Neuronal stem cell (in vitro differentiated cells): ENCODE measurements at regions not wholly inside any gene's neighbourhood (a gene's known extent, or its start where the extent isn't known, plus 50 kb on each side); places are given as distances from the start of the nearest gene placed in this dataset.
A peak's percentile ranks its signal among the peaks of the same experiment; 100 is the strongest.

Experiments
- DNase-seq: peaks from one replicate; pipeline ENCODE4 v3.0.0-alpha.2; 2013; ENCODE audit warnings: low spot score
- H2AFZ ChIP-seq: one replicate; pipeline ENCODE4 v1.6.1; 2013; ENCODE audit warnings: mild to moderate bottlenecking, low read length, inconsistent platforms
- H2AK5ac ChIP-seq: 2 replicates; pipeline ENCODE4 v1.6.1; 2013; ENCODE audit warnings: low read depth, mild to moderate bottlenecking, inconsistent platforms, low read length, moderate library complexity, mixed read lengths
- H2BK120ac ChIP-seq: 2 replicates; pipeline ENCODE4 v1.6.1; 2013; ENCODE audit warnings: low read depth, mild to moderate bottlenecking, inconsistent platforms, low read length, moderate library complexity, mixed read lengths
- H2BK12ac ChIP-seq: one replicate; pipeline ENCODE4 v1.6.1; 2013; ENCODE audit warnings: low read length, inconsistent platforms
- H2BK15ac ChIP-seq: 2 replicates; pipeline ENCODE4 v1.6.1; 2013; ENCODE audit warnings: mild to moderate bottlenecking, low read length, inconsistent platforms, mixed read lengths
- H2BK5ac ChIP-seq: one replicate; pipeline ENCODE4 v1.6.1; 2013; ENCODE audit warnings: inconsistent platforms, mild to moderate bottlenecking, low read length, moderate library complexity
- H3K14ac ChIP-seq: one replicate; pipeline ENCODE4 v1.6.1; 2013; ENCODE audit warnings: low read length, inconsistent platforms
- H3K18ac ChIP-seq: 2 replicates; pipeline ENCODE4 v1.6.1; 2013; ENCODE audit warnings: low read length, inconsistent platforms
- H3K23ac ChIP-seq: 2 replicates; pipeline ENCODE4 v1.6.1; 2013; ENCODE audit warnings: low read depth, mild to moderate bottlenecking, mixed read lengths, low read length, inconsistent platforms; ENCODE audit not compliant: poor library complexity
- H3K27ac ChIP-seq: replicated peaks from 3 replicates; pipeline ENCODE4 v1.5.1; 2013; ENCODE audit warnings: low read length, inconsistent platforms
- H3K27me3 ChIP-seq, 3 experiments: 2 replicates each; pipeline ENCODE4 v1.6.1; 2013; ENCODE audit warnings: low read length in 3 of 3, mild to moderate bottlenecking in 2 of 3, inconsistent platforms in 1 of 3, low read depth in 1 of 3, mixed read lengths in 1 of 3, moderate library complexity in 1 of 3; ENCODE audit not compliant: control insufficient read depth in 3 of 3, insufficient read depth in 3 of 3
- H3K36me3 ChIP-seq, 2 donors: replicated peaks in 1 of 2; 2 replicates each; pipeline ENCODE4 v1.6.1; 2013; ENCODE audit warnings: low read length in 2 of 2; ENCODE audit not compliant: control insufficient read depth in 2 of 2, insufficient read depth in 2 of 2
- H3K4ac ChIP-seq: 2 replicates; pipeline ENCODE4 v1.6.1; 2013; ENCODE audit warnings: inconsistent platforms, mild to moderate bottlenecking, low read length, moderate library complexity
- H3K4me1 ChIP-seq, 2 donors: 1 replicate in 1 of 2; 2 replicates in 1 of 2; pipeline ENCODE4 v1.6.1; 2013; ENCODE audit warnings: low read length in 2 of 2, low read depth in 1 of 2; ENCODE audit not compliant: control insufficient read depth in 2 of 2, insufficient read depth in 1 of 2
- H3K4me2 ChIP-seq: one replicate; pipeline ENCODE4 v1.6.1; 2013; ENCODE audit warnings: mild to moderate bottlenecking, low read length, inconsistent platforms; ENCODE audit not compliant: insufficient read depth, poor library complexity, severe bottlenecking
- H3K4me3 ChIP-seq, 2 donors: 2 replicates each; pipeline ENCODE4 v1.5.1; 2013; ENCODE audit warnings: low read length in 2 of 2, mild to moderate bottlenecking in 2 of 2, inconsistent platforms in 1 of 2, moderate library complexity in 1 of 2
- H3K79me1 ChIP-seq: one replicate; pipeline ENCODE4 v1.6.1; 2013; ENCODE audit warnings: low read depth, mild to moderate bottlenecking, inconsistent platforms, low read length, moderate library complexity
- H3K9ac ChIP-seq: one replicate; pipeline ENCODE4 v1.6.1; 2013; ENCODE audit warnings: mild to moderate bottlenecking, low read depth, low read length, inconsistent platforms; ENCODE audit not compliant: poor library complexity
- H3K9me3 ChIP-seq, 2 donors: replicated peaks in 1 of 2; 2 replicates each; pipeline versions ENCODE3 to v1.6.1; 2013; ENCODE audit warnings: low read length in 2 of 2, mild to moderate bottlenecking in 2 of 2, inconsistent platforms in 1 of 2, low read depth in 1 of 2, mixed read lengths in 1 of 2, moderate library complexity in 1 of 2; ENCODE audit not compliant: control insufficient read depth in 2 of 2, insufficient read depth in 1 of 2
- H4K8ac ChIP-seq: one replicate; pipeline ENCODE4 v1.6.1; 2013; ENCODE audit warnings: low read depth, mild to moderate bottlenecking, inconsistent platforms, low read length, moderate library complexity
- H4K91ac ChIP-seq: one replicate; pipeline ENCODE4 v1.6.1; 2013; ENCODE audit warnings: low read length, low read depth, mild to moderate bottlenecking, inconsistent platforms; ENCODE audit not compliant: poor library complexity
- WGBS, 2 donors: extraction: QIAGEN DNeasy Blood & Tissue Kit; methylation state at CpG; one replicate each; pipeline ENCODE4 v1.1.7; 2013; ENCODE audit warnings: missing lambda C conversion rate in 2 of 2, mixed read lengths in 1 of 2; ENCODE audit not compliant: insufficient read length in 2 of 2, insufficient replicate concordance in 1 of 2; ENCODE audit errors: extremely low coverage in 2 of 2; 5-methylcytosine and 5-hydroxymethylcytosine counted together

GRCh38 chr14:84401631-84402030 is 1128.3 kb upstream of the FLRT2 start:
- H3K4me3 ChIP-seq = no peak overlapping the region
- WGBS, 2 donors = no CpG with 5 or more reads among the region's 3 CpGs

GRCh38 chr14:84403585-84403984 is 1126.4 kb upstream of the FLRT2 start:
- peaks cover 0 to 3% of the 10 kb centered on the region in 2 donors for H3K4me1 ChIP-seq
- no peak overlapping the region for H3K4ac ChIP-seq
- peak; percentile 65 for DNase-seq
- no peak overlapping the region for H2BK12ac ChIP-seq
- H3K23ac ChIP-seq = no peak overlapping the region
- H3K27ac ChIP-seq = peak overlapping the region; percentile 86
- H3K4me3 ChIP-seq = no peak overlapping the region
- no peak overlapping the region for H3K9ac ChIP-seq
- H3K14ac ChIP-seq = no peak overlapping the region
- no peak overlapping the region for H4K91ac ChIP-seq
- H3K27me3 ChIP-seq = no peaks in the 10 kb centered on the region
- H3K36me3 ChIP-seq = no peaks in the 10 kb centered on the region
- H3K79me1 ChIP-seq = no peaks in the 10 kb centered on the region
- H2BK5ac ChIP-seq = no peak overlapping the region
- H2BK15ac ChIP-seq = no peak overlapping the region
- WGBS, 2 donors = no CpG with 5 or more reads among the region's 2 CpGs
- no peak overlapping the region for H3K18ac ChIP-seq
- no peak overlapping the region for H2BK120ac ChIP-seq
- H2AFZ ChIP-seq = no peak overlapping the region
- H3K4me2 ChIP-seq = no peak overlapping the region
- H2AK5ac ChIP-seq = no peak overlapping the region
- no peak overlapping the region for H4K8ac ChIP-seq
- H3K9me3 ChIP-seq = no peaks in the 10 kb centered on the region

More at GRCh38 chr14:84401631-84402030, 1128.3 kb upstream of the FLRT2 start:
- DNase-seq = no peak
- no peaks in the 10 kb centered on the region for H3K9me3 ChIP-seq
- H3K18ac ChIP-seq = no peak overlapping the region
- no peak overlapping the region for H3K4me2 ChIP-seq
- H2BK5ac ChIP-seq = no peak overlapping the region
- H3K23ac ChIP-seq = no peak overlapping the region
- no peaks in the 10 kb centered on the region for H3K36me3 ChIP-seq
- no peak overlapping the region for H3K4ac ChIP-seq
- no peak overlapping the region for H4K8ac ChIP-seq
- no peak overlapping the region for H4K91ac ChIP-seq
- no peak overlapping the region for H3K9ac ChIP-seq
- H2BK12ac ChIP-seq = no peak overlapping the region
- H3K4me1 ChIP-seq = peaks cover 0 to 3% of the 10 kb centered on the region in 2 donors
- H2BK120ac ChIP-seq = no peak overlapping the region
- H2AK5ac ChIP-seq = no peak overlapping the region
- no peaks in the 10 kb centered on the region for H3K79me1 ChIP-seq
- H3K27ac ChIP-seq = no peak overlapping the region
- no peak overlapping the region for H2BK15ac ChIP-seq
- H3K14ac ChIP-seq = no peak overlapping the region
- H2AFZ ChIP-seq = no peak overlapping the region
- no peaks in the 10 kb centered on the region for H3K27me3 ChIP-seq

GRCh38 chr14:84404246-84404645 is 1125.7 kb upstream of the FLRT2 start:
- no peaks in the 10 kb centered on the region for H3K36me3 ChIP-seq
- H2BK15ac ChIP-seq = no peak overlapping the region
- WGBS, 2 donors = no CpG with 5 or more reads among the region's 3 CpGs
- no peaks in the 10 kb centered on the region for H3K79me1 ChIP-seq
- no peaks in the 10 kb centered on the region for H3K27me3 ChIP-seq
- no peak overlapping the region for H3K14ac ChIP-seq
- no peak overlapping the region for H2BK120ac ChIP-seq
- H4K8ac ChIP-seq = no peak overlapping the region
- H2AK5ac ChIP-seq = no peak overlapping the region
- no peak overlapping the region for H3K18ac ChIP-seq
- H3K4me2 ChIP-seq = no peak overlapping the region
- no peak overlapping the region for H2BK5ac ChIP-seq
- H2AFZ ChIP-seq = no peak overlapping the region
- H4K91ac ChIP-seq = no peak overlapping the region
- H3K27ac ChIP-seq = peak overlapping the region; percentile 84
- H2BK12ac ChIP-seq = no peak overlapping the region
- no peak overlapping the region for H3K4me3 ChIP-seq
- no peaks in the 10 kb centered on the region for H3K9me3 ChIP-seq
- H3K4me1 ChIP-seq = peaks cover 0 to 3% of the 10 kb centered on the region in 2 donors
- H3K23ac ChIP-seq = no peak overlapping the region
- DNase-seq = peak; percentile 1
- no peak overlapping the region for H3K9ac ChIP-seq
- no peak overlapping the region for H3K4ac ChIP-seq

GRCh38 chr14:84409435-84409834 is 1120.5 kb upstream of the FLRT2 start:
- Histone ChIP-seq H2BK12ac (no peak overlapping the region), H3K9ac (no peak overlapping the region), H2BK5ac (no peak overlapping the region), H3K36me3 (no peaks in the 10 kb centered on the region), H3K14ac (no peak overlapping the region), H3K4me1 (no peaks in the 10 kb centered on the region), H3K4me2 (no peak overlapping the region), H3K27ac (no peak overlapping the region), H3K9me3 (no peaks in the 10 kb centered on the region), H3K4me3 (no peak overlapping the region), H3K4ac (no peak overlapping the region), H2BK120ac (no peak overlapping the region), H3K18ac (no peak overlapping the region), H2AK5ac (no peak overlapping the region), H3K79me1 (no peaks in the 10 kb centered on the region), H4K91ac (no peak overlapping the region), H2AFZ (no peak overlapping the region), H4K8ac (no peak overlapping the region), H3K23ac (no peak overlapping the region), H2BK15ac (no peak overlapping the region), H3K27me3 (no peaks in the 10 kb centered on the region)
- WGBS, 2 donors = no CpG with 5 or more reads among the region's 3 CpGs
- DNase-seq = no peak
